HG03558 (cell line): ENCODE measurements at regions not wholly inside any gene's neighbourhood (a gene's known extent, or its start where the extent isn't known, plus 50 kb on each side); places are given as distances from the start of the nearest gene placed in this dataset.

Experiments
- ATAC-seq: cut with Tn5 transposase; IDR thresholded peaks from one replicate; pipeline ENCODE4 v1.9.1; 2021; ENCODE audit warnings: moderate number of reproducible peaks; ENCODE audit not compliant: unreplicated experiment; ENCODE audit errors: extremely low read depth

DNA sequence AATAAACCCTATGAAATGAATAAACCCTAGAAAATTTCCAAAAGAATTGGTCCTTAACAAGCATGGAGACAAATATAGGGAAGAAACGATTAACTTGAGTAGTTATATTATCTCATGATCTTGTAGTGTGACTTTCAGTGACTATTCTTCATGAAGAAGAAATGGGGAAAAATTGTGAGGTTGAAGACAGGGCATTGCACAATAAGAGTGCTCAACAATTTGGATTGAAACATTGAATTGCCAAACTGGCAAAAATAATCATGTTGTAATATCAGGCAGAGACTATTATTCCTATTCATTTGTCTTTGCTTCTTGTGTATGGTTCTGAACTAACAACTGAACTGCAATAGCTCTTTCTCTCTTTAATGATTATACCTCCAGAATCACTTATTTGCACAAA is 605.1 kb downstream of the PCDH7 start:
- ATAC-seq: no peak

DNA sequence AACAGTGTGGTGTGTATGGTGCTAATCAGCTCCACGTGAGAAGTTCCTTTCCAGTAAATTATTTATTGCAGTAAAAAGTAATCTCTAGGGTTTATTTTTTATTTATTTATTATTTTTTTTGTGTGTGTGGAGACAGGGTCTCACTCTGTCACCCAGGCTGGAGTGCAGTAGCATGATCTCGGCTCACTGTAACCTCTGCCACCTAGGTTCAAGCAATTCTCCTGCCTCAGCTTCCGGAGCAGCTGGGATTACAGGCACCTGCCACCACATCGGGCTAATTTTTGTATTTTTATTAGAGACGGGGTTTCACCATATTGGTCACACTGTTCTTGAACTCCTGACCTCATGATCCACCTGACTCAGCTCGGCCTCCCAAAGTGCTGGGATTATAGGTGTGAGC is 606.9 kb downstream of the PCDH7 start:
- no peak for ATAC-seq

DNA sequence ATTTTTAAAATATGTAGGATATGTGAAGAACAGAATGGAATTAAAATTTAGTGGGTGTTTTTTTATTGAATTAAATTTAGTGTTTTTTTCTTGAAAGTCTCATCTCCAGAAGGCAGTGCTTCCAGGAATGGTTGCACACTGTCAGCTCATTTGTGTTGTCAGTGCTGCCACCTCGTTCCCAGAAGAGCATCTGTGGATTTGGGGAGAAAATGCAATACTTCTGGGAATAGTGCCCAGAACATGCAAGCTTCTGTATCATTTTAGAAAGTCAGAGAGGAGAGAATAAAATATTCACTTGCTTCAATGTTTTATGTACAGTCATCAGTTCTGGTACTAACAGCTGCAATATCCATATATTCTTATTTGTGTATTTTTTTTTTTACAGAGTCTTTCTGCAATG is 608.8 kb downstream of the PCDH7 start:
- no peak for ATAC-seq

DNA sequence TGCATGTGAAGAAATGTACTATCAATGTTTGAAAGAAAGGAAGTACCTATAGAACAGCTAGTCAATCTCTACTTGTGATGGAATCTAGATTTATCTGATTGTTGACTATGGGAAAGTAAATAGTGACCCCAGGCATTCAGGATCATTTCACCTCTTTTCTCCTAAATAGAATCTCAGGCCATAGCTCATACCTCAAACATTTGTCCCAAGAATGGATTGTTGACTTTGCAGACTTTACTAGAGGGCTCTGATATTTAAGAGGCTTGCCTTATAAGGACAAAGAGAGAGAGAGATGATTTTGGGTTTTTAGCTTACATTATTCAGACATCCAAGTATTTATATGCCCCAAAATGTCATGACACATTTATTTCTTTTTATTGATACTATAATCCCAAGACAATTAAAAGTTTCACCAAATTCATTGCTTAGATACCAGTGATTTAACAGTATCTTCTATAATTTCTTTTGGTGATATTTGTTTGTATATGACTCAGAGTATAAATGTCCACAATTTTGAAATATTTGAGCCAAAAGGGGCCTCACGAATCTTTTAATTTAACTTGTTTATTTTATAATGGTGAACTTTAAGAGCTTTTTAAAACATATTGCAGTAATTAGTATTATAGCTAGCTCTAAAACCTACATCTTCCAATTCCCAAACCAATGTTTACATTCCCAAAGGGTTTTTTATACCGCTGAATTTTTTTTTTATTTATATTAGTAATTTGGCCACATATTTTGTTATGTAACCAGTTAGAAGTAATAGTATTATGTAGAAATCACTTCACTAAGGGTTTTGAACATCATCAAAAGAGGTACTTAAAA is 614.1 kb downstream of the PCDH7 start:
- no peak for ATAC-seq

DNA sequence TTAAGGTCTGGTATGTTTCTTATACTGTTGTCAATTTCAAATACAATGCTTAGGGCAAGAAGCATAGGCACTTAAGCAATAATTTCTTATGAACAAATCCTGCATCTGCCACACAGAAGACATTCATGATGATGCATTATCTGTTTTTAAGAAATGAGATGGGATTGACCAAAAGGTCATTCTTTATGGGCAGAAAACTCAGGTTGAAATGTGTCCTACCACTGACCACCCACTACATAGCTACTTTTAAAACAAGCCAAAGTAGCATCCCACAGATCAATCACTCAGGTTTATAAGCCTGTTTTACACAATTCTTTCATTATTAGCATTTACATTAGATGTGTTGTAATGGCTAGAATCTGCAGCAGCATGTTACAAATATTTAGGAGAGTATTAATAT is 617.8 kb downstream of the PCDH7 start:
- no peak for ATAC-seq

DNA sequence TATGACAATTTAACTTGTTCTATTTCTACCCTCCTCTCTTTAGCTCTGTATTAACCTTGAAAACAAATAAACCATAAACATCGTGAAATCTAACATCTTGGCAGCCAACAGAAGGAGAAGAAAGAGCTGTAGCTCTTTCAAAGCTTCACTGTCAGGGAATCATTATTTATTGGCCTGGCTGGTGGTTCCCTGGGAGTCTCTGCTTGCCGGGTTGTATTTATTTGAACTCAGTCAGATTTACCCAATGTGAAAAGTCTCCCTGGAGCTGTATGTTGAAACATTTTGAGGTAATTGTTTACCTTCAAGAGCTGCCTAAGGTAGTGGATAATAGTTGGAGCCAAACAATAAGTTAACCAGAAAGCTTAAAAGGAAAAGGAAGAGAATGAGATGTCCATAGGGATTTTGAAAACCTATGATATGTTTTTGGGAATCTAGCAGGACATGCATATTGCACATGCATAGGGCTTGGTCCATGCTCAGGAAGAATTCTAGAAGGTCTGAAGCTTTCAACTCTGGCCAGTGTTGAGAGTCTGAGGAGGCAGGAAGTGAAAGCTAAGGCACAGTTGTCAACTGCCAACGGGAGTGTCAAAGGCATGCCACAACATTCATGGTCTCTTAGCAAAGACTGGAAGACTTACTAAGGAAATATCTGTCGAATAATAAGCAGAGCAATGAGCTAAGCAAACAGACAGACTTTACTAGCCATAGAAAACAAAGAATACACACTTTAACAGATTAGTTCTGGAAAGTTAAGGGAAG is 621.6 kb downstream of the PCDH7 start:
- ATAC-seq: no peak

DNA sequence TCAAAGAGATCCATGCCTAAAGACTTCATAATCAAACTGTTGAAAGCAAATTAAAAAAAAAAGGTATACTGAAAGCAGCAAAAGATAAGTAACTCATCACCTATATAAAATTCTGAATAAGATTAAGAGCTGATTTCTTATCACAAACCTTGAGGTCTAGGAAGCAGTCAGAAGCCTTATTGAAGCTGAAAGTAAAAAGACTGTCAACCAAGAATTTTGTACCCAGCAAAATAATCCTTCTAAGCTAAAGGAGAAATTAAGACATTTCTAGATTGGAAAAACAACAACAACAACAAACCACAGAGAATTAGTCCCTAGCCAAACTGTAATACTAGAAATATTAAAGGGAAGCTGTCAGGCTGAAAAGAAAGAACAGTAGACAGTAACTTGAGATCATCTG is 622.9 kb downstream of the PCDH7 start:
- no peak for ATAC-seq

DNA sequence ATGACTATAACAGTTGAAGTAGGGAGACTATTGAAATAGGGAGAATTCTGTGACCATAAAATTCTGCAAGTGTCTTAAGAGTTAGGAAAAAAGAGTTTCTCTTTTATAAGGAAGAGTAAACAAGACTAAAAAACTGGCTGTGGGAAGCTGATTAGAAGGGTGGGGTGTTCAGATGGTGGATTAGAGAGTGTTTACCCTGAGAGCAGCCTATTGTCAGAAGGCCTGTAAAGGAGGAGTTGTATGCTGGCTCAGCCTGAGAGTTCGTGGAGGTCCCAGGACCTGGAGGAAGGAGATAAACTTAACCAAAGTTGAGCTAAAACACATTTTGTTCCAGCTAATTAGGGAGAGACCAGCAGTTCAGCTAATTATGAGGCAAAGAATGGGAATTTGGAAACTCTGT is 629.7 kb downstream of the PCDH7 start:
- no peak for ATAC-seq

DNA sequence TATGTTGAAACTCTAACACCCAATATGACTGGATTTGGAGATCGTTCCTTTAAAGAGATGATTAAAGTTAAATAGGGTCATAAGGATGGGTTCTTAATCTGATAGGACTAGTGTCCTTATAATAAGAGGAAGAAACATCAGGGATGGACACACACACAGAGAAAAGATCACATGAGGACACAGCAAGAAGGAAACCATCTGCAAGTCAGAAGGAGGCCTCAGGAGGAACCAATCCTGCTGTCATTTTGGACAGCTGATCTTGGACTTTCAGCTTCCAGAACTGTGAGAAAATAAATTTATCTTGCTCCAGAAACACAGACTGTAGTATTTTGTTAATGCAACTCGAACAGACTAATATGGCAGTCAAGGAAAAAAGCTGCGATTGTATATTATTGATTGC is 631.5 kb downstream of the PCDH7 start:
- no peak for ATAC-seq

DNA sequence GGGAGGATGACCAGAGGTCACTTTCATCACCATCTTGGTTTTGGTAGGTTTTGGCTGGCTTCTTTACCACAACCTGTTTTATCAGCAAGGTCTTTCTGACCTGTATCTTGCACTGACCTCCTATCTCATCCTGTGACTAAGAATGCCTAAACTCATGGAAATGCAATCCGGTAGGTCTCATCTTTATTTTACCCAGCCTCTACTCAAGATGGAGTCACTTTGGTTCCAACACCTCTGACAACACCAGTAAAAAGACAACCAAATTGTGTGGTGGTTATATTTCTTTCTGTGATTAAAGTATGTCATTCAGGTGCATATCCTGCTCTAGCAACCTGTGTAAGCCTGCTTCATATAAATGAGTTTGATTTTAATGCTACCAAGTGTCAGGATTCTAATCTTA is 636.7 kb downstream of the PCDH7 start:
- no peak for ATAC-seq

DNA sequence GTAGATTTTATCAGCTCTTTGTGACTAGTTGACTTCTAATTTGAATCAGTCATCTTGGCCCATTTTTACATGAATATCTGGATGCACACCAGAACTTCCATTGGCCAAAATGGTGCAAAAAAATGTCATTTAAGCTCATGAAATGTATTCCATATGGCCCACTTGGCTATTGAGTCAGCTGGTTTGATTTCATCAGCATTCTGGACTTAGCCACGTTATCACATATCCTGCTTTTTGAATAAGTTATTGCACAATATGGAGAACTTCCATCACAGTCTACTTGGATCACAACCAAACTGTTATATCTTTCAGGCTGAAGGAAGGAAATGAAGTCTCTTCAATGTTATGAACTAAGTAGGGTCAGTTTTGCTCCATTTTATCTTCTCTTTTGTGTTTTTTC is 640.6 kb downstream of the PCDH7 start:
- no peak for ATAC-seq

DNA sequence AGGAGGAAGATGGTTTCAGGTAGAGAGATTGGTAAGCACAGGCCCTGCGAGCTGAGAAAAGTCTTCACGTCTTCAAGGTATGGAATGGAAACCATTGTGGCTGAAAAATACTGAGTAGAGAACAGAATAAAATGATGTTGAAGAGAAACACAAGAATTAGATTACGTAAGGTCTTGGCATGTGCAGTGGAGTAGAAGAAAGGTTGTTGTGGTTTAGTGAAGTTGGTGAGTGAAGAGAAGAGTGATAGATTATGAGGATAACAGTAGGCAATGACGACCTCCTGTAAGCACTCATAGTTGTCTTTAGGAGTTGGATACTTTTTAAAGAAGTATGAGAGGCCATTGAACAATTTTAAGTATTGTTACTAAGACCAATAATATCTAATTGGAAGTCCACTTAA is 642.6 kb downstream of the PCDH7 start:
- no peak for ATAC-seq

DNA sequence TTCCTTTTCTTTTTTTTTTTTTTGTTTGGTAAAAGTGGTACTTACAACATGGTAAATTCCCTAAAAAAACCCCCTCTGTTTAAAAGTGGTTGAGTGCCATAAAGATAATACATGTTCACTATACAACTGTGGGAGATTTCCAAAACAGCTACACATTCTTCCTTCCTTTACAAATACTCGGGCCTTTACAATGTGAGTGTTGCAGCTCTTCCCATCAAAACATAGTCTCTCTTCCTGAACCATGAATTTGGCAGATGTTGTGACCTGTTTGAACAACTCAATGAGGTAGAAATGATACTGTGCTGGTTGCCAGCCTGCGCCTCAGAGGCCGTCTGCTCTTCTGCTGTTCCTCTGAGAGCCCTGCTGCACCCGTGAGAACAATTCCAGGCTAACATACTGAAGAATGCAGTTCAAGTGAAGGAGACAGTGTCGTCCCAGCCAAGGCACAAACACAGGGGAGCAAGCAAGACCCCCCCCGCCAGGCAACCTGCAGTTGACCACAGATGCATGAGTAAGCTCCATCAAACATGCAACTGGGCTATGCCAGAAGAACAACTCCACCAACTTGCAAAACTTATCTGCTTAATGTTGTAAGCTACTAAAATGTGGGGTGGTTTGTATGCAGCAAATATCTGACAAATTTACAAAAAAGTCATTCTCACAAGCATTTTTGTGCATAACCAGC is 645.0 kb downstream of the PCDH7 start:
- ATAC-seq: no peak

DNA sequence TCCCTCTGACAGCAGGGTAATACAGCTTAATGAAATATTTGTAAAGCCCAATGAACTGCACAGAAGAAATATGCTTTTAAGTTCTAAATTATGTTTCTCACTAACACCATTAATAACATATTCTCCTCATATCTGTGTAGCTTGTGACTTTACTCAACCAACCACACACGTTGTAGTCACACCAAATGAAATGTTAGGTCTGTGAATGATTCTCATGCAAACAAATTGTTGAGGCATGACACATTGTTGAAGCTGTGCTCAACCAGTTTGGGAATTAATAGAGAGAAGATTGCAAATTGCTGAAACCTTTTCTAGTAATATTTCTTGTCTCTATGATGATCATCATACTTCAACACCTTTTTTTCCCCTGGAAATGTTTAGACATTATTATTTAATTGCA is 645.9 kb downstream of the PCDH7 start:
- ATAC-seq: no peak

DNA sequence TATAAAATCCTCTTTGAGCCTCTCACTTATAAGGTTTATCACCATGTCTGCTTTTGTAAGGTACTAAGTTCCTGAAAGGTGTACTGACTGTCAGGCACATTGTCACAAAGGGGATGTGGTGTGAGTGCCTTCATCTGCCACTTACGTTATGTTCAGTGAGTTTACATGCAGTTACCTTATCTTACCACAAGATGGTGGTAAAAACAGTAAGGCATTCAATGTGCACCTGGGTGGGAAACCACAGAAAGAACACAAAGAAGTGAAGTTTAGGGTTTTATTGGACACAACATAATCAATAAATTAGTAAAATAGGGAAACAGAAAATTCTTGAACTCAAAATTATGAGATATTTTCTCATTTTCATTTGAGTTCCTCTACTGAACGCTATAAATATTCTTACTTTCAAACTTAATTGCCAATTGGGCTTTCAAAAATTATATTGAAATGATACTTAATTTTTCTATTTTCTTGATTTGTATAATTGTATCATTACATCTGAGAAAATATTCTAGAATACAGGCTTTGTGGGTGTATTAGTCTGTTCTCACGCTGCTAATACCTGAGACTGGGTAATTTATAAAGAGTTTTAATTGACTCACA is 650.8 kb downstream of the PCDH7 start:
- peak; percentile 97 for ATAC-seq

DNA sequence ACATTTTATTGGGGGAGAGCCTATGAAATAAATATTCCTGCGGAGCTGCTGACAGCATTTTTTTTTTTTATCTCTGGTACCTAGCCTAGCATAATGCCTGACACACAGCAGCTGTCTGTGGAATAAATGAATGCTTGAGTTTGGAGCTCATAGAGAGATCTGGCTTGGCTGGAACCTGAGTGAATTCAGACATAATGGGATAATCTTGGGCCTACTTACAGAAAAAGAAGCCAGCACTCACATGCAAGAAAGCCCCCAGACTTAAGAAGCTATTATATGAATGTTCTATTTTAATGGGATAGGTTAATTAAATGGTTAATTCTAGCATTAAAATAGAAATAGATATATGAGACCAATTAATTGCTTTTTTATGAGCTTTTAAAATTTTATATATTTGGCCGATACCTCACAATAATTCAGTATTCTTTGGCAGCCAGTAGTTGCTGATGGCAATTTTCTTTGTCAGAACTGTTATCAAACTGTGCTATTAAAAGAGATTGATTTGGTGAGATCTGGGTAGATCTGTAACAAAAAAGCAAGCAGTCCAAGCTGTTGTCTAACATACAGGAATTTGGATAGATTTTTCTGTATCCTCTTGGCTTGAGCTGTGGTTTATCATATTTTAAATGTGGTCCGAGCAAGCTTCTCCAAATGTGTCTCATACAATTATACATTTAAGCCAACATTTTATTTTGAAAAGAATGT is 654.2 kb downstream of the PCDH7 start:
- ATAC-seq: no peak

DNA sequence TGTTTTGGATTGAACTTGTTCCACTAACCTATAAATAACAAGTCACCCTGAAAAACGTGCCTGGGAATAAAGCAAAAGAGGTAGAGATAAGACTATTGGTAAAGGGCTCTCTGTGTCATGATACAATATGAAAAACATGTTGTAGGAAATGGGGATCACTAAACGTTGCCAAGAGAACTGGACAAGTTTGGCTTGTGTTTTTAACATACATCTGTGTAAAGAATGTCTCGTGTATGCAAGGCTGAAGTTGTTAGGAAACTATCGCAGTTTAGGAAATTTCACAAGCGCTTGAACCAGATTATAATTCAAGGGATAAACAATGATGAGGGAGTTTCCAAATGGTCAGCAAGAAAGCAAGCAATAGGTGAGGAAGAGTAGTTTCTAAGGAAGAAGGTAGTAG is 655.8 kb downstream of the PCDH7 start:
- no peak for ATAC-seq

DNA sequence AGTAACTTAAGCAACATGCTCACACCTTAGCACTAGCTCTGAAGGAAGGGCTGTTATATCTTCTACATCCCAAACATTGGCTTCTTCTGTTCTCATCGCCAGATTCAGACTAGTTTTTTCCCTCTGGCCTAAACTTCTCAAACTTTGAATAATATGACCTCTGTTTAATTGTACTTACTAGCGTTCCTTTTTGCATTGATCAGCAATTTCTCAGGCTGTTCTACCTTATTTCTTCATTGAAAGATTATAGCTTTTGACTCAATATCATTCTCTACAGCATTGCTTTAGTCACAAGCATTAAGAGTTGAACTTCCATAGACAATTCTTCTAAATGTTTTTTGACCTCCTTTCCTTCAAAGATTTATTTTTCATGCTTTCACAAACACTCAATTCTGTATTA is 659.2 kb downstream of the PCDH7 start:
- ATAC-seq: no peak

DNA sequence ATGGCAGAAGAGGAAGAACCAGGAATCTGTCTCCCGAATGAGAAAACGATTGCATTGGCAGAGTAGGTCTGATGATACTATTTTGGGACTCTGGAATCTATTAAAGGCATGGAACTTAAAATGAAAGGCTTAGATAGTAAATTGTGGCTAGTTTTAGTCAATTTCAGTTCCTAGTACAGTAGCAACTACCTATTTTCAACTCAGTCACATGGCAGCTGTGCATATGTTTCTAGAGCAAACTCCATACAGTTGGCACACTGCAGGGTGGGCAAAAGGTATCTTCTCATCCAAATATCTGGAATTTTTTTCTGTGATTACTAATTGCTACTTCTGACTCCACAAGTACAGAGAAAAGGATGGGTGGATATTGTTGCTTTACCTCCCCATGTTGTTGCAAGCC is 663.6 kb downstream of the PCDH7 start:
- no peak for ATAC-seq

DNA sequence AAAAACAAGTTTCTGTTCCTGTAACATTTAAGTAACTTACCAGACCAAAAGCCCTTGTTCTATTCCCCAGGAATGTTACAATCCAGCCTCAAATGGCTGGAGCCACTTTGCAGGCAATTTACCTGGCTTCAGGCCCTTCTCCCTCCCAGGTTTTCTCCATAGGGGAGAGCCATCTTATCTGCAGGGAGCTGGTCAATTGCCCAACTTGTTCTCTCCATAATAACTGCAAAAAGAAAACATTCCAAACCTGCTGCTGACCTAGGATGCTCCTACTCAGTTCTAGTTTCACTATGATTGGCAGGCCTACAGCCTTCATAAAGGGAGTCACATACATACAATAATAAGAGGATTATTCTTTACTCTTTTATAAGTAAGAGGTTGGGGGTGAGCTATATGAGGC is 670.7 kb downstream of the PCDH7 start:
- ATAC-seq: no peak
